ENCODE measurements at regions not wholly inside any gene's neighbourhood (a gene's known extent, or its start where the extent isn't known, plus 50 kb on each side); places are given as distances from the start of the nearest gene placed in this dataset.

- no peaks in the 10 kb centered on the region for H3K9me3 ChIP-seq
- no peaks in the 10 kb centered on the region for H3K36me3 ChIP-seq (ENCODE audit: insufficient read depth in 1 of 2, low read depth in 1 of 2)
- 81 to 87% (median 83%) methylated on average over 5 of the region's 5 CpGs for WGBS, 3 donors
- no peak for DNase-seq
- ATAC-seq, result no peak
- TF ChIP-seq CTCF (IDR thresholded peaks at IDR 0.05), result no peak
- no peaks in the 10 kb centered on the region for H3K4me1 ChIP-seq
- no peak overlapping the region for H3K27ac ChIP-seq
- H3K27me3 ChIP-seq (ENCODE audit: insufficient read depth in 3 of 3, low read length in 2 of 3), result no peaks in the 10 kb centered on the region
- no peak overlapping the region for H3K4me3 ChIP-seq
- intact Hi-C loops (cut with DNase I), result no loop called here
These were observed 789.1 kb upstream of the SLITRK5 start for GRCh38 chr13:86882107-86882506.

GRCh38 chr13:86882835-86883234 lies 788.3 kb upstream of the SLITRK5 start:
- no peaks in the 10 kb centered on the region for H3K4me1 ChIP-seq
- no peak for DNase-seq
- H3K36me3 ChIP-seq (ENCODE audit: insufficient read depth in 1 of 2, low read depth in 1 of 2), result no peaks in the 10 kb centered on the region
- no peaks in the 10 kb centered on the region for H3K9me3 ChIP-seq
- WGBS, 3 donors, result 78 to 87% (median 79%) methylated on average over 3 of the region's 3 CpGs
- intact Hi-C loops (cut with DNase I), result no loop called here
- no peak overlapping the region for H3K27ac ChIP-seq
- H3K27me3 ChIP-seq (ENCODE audit: insufficient read depth in 3 of 3, low read length in 2 of 3), result no peaks in the 10 kb centered on the region
- no peak overlapping the region for H3K4me3 ChIP-seq
- no peak for TF ChIP-seq CTCF (IDR thresholded peaks at IDR 0.05)
- ATAC-seq, result no peak

- Histone ChIP-seq H3K4me1 (no peaks in the 10 kb centered on the region), H3K27me3 (ENCODE audit: insufficient read depth in 3 of 3, low read length in 2 of 3) (no peaks in the 10 kb centered on the region), H3K36me3 (ENCODE audit: insufficient read depth in 1 of 2, low read depth in 1 of 2) (no peaks in the 10 kb centered on the region), H3K4me3 (no peak overlapping the region), H3K27ac (no peak overlapping the region), H3K9me3 (no peaks in the 10 kb centered on the region)
- 76 to 78% (median 77%) methylated on average over 3 of the region's 3 CpGs for WGBS, 3 donors
- DNase-seq (no peak), ATAC-seq (no peak)
- no peak for TF ChIP-seq CTCF (IDR thresholded peaks at IDR 0.05)
- intact Hi-C loops (cut with DNase I), result no loop called here
These were observed 778.8 kb upstream of the SLITRK5 start for GRCh38 chr13:86892330-86892729.

- ATAC-seq, result no peak
- intact Hi-C loops (cut with DNase I), result no loop called here
These were observed 770.3 kb upstream of the SLITRK5 start for GRCh38 chr13:86900906-86901305.

More at GRCh38 chr13:86900906-86901305, 770.3 kb upstream of the SLITRK5 start:
- TF ChIP-seq CTCF (IDR thresholded peaks at IDR 0.05), result no peak
- WGBS, 3 donors, result 60 to 67% (median 63%) methylated on average over 1 of the region's 1 CpG
- Histone ChIP-seq H3K27ac (no peak overlapping the region), H3K27me3 (ENCODE audit: insufficient read depth in 3 of 3, low read length in 2 of 3) (no peaks in the 10 kb centered on the region), H3K4me3 (no peak overlapping the region), H3K36me3 (ENCODE audit: insufficient read depth in 1 of 2, low read depth in 1 of 2) (no peaks in the 10 kb centered on the region), H3K9me3 (no peaks in the 10 kb centered on the region), H3K4me1 (no peaks in the 10 kb centered on the region)
- DNase-seq, result no peak
